Heart left ventricle (tissue), 13 donors: ENCODE measurements at regions not wholly inside any gene's neighbourhood (a gene's known extent, or its start where the extent isn't known, plus 50 kb on each side); places are given as distances from the start of the nearest gene placed in this dataset.
"Not testable (repeated sequence)": the region's sequence is repeated elsewhere in the genome, so short reads cannot be mapped to it uniquely, and the experiment has no call there.

ENCODE experiments used
- CTCF ChIP-seq, 12 donors: fragments of 200-600 bp; sonication (generic) in 4 of 12; IDR thresholded peaks; one replicate each; pipeline versions ENCODE4 v1.5.0 to v1.8.0; 2018 to 2022; ENCODE audit warnings: antibody characterized with exemption in 12 of 12, mild to moderate bottlenecking in 5 of 12
- POLR2A ChIP-seq, 2 donors: fragments of 450-650 bp; IDR thresholded peaks; one replicate each; pipeline ENCODE4 v1.6.1; 2017; ENCODE audit warnings: antibody characterized with exemption in 2 of 2, mild to moderate bottlenecking in 2 of 2, moderate library complexity in 2 of 2
- donor health status: ischemic (EF 13 %, LVEDD 7.1; RV severe dilation, severe dysfunction).
- donor health status: DM: no; HTN: yes; CAD: no.
- donor health status: DM: no; HTN: no; CAD: no.
- donor health status: ischemic (EF 25% LVEDD 6.9; RV normal size, moderate dysfunction).
- donor health status: ischemic (EF 25% LVEDD 5.7; RV mildly dilated, moderate dysfunction).
- donor health status: ischemic (EF 35%, LVEDD 5.7; RV mildly dilated, moderate dysfunction).
- donor health status: nonischemic (EF 11% LVEDD 7.7; RV severe dilation, severe dysfunction).
- donor health status: DM: yes; HTN: yes; CAD: no.
- donor health status: PGD.
- donor health status: ischemic (EF 29% LVEDD 5.4; RV normal size, mild dysfunction).
- donor health status: nonischemic (EF 23%, LVEDD 6.1; RV moderate dilation, normal function).

- TF ChIP-seq CTCF, POLR2A (IDR thresholded peaks at IDR 0.05): not testable (repeated sequence)
Observed at GRCh38 chr3:77756397-77756975, 716.6 kb downstream of the ROBO2 start.
